ENCODE measurements at regions not wholly inside any gene's neighbourhood (a gene's known extent, or its start where the extent isn't known, plus 50 kb on each side); places are given as distances from the start of the nearest gene placed in this dataset.

- TF ChIP-seq POLR2A (IDR thresholded peaks at IDR 0.05) = no peak
- TF ChIP-seq CTCF (IDR thresholded peaks at IDR 0.05) = no peak
- no peak for TF ChIP-seq POLR2AphosphoS5 (IDR thresholded peaks at IDR 0.05)
- no peak for TF ChIP-seq EP300 (IDR thresholded peaks at IDR 0.05)
Measured at GRCh38 chr2:38220164-38220563, 144.2 kb upstream of the CYP1B1 start.

Data from gastroesophageal sphincter (tissue), 3 donors.